CD4-positive, alpha-beta T cell treated with Interferon alpha-2 for 1 hour (primary cell): ENCODE measurements at regions not wholly inside any gene's neighbourhood (a gene's known extent, or its start where the extent isn't known, plus 50 kb on each side); places are given as distances from the start of the nearest gene placed in this dataset.

ENCODE experiments used
- DNase-seq, 2 donors: peaks; one replicate each; pipeline ENCODE4 v3.0.0-alpha.2; 2020 to 2022

DNA sequence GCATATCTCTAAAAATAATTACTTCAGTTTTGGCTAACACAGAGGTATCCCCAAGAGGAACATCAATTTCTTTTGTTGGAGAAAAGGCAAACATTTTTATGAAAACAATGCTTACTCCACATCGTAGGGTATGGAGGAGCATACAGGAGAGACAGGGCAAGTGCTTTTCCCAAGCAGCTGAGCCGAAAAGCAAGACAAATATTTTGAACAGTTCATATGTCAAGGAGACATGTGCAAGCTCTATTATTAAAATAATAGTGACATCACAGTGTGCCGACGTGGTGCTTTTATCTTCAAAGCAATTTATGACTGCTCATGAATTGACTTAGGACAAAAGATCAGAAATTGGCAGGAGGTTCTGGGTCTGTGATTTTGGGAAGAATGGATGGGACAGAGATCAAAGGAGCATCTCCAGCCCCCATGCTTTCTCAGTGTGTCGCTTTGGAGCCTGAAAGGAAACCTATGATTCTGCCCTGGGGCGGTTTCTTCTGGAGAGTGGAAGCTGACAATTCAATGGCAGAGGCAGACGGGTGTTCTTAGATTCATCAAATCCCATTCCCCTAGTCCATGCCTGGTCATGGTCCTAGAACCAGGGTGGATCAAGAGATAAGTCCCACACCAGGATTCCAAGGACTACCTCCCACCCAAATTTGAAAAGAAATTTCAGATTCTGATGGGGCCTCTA, 97.1 kb downstream of the JCAD start:
- DNase-seq: no peak

DNA sequence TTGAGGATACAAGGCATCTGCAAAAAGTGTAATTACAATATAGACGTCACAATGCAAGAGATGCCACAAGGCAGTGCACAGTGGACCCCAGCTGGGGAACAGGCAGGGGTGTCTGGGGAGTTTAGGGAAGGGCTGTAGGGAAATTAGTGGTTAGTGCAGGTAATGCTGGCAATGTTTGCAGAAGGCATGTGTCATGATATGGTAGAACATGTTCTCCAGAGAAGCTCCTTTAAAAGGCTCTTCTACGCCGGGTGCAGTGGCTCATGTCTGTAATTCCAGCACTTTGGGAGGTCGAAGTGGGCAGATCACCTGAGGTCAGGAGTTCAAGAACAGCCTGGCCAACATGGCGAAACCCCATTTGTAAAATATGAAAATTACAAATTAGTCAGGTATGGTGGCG, 98.0 kb downstream of the JCAD start:
- no peak for DNase-seq

DNA sequence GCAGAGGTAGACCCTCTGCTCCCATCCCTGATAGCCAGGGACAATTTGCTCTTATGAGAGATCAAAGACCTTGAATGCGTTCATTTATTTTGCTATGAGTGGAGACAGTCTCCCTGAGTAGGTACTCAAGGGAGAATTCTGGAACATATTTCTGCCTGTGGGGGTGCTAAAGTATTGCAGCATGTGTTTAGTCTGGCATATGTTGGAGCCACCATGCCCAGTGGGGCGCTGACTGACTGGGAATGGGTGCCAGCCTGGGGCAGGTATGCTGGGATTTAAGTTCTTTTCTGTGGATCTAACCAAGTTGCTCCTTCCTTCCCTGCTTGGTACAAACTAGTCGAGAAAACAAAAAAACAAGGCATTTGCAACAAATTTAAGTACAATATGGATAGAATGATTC, 99.1 kb downstream of the JCAD start:
- DNase-seq: no peak

DNA sequence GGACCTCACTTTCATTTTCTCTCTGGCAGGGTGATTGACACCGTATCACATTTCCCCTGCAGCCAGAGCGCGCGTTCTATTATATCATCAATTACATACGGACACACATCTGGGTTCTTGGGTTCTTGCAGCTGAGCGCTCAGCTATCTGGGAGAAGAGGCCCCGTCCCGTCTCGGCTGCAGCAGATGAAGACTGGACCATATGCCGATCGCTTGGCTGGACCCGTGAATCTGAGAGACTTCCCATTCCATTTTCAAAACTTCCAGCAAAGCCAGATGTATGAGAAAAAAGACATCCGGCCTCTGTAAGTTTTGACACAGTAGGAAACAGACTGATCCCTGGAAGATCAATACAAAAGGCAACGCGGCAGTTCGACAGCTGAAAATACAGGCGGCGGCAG, 99.8 kb downstream of the JCAD start:
- no peak for DNase-seq

DNA sequence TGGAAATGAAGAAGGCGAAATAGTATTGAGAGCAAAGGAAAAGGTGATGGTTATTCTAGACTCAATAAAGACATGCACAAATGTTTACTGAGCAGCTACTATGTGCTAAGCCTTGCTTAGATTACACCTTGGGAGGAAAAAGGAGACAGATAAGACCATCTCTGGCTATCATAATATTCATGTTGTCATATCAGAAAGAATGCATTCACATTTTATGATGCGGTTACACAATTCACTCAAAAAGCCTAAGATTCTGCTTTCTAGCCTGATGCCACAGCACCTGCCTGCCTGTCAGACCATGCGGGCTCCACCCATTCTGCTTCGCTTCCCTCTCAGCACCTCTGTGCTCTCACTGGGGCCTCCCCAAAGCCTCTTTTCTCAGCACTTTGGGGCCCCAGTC, 100.9 kb downstream of the JCAD start:
- no peak for DNase-seq

DNA sequence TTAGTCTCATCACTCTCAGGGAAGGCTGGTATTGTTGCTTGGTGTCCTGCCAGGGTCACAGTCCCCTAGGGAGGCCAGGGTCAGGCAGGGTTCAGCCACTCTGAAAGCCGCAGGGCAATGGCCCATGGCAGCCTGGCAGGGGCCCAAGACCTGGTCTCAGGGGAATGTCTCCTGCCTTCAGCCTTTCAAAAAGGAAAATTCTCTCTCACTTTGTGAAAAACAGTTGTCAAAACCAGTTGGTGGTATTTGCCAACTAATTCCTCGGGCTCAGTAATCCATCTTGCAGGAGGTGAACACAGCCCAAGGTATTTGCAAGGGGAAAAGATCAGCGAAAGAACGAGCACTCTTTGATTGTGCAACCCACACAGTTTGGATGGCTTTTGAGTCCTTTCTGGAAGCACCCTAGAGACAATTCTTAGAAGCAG, 101.5 kb downstream of the JCAD start:
- DNase-seq: no peak

DNA sequence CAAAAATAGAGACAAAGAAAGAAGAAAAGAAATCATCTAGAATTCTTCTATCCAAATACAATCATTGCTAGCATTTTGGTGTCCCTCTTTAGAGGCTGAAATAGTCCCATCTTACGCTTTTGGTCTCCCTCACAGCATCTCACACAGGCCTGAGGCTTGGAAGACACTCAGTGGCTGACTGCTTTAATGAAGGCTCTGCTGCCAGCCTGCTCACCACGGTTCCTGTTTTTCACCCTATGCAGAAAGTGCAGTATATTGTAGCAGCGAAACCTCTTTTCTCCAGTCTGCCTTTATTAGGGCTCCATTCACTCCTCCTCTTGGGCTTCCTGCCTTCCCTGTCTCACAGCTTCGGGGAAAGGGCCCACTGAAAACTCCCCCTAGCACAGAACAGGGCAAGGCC, 102.2 kb downstream of the JCAD start:
- no peak for DNase-seq

DNA sequence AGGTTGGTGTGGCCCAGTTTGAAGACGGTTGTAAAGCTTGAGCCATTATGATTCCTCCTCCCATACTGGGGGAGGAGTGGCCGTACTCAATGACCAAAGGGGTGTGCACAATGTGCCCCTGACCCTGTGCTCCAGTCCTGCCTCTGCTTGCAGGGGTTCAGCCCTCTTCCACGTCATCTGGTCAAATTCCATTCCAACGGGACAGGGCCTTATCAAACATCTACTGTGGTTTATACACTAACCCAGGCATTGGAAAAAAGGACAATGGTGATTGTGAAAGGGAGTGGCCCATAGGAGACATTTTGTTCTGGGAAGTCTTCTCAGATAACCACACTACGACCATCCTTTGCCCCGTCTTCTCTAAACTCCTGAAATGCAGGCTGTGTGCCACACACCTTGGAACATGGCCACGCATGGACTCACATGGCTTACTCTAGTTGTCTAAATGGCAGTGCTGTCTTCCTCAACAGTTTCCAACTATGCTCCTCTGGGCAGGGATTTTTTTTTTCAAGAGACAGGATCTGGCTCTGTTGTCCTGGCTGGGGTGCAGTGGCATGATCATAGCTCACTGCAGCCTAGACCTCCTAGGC, 103.0 kb downstream of the JCAD start:
- DNase-seq: no peak

DNA sequence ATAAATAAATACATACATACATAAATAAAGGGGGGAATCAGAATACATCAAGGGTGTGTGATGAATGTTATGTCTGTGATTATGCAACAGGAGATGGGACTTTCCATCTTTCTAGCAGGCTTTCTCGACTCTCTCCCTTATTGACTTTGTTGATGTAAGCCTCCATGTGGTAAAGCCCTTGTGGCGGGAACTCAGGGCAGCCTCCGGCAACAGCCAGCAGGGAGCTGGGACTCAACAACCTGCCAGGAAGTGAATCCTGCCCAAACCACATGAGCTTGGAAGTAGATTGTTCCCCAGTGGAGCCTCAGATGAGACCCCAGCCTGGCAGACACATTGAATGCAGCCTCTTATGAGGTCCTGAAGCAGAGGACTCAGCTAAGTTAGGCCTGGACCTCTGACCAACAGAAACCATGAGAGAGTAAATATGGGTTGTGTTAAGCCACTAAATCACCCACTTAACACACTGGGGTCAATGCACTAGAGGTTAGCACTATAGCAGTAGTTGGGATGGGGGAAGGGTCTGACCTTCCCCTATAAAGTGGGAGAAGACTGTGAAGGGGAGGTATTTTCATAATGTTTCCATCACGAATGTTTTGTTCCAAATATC, 104.0 kb downstream of the JCAD start:
- no peak for DNase-seq

DNA sequence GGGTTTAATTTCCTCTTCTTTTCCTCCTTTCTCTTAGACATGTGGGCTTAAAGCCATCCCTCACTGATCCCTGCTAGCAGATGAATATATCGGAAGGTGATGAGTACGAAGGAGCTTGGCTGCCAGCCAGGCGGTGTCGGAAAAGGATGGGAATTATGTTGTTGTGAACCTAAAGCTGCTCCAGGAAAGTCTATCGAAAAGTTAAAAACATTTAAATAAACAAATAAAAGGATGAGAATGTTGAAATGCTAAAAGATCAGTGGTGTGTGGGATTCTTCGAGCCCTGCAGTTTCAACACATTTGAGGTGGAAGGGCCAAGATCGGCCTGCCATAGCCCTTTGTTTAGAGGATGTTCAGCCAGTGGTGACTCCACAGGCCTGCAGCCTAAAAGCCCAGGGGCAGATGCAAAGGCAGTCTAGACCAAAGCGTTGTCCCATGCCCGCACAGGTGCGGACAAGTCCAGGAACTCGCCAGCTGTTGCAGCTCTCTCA, 107.9 kb downstream of the JCAD start:
- no peak for DNase-seq

DNA sequence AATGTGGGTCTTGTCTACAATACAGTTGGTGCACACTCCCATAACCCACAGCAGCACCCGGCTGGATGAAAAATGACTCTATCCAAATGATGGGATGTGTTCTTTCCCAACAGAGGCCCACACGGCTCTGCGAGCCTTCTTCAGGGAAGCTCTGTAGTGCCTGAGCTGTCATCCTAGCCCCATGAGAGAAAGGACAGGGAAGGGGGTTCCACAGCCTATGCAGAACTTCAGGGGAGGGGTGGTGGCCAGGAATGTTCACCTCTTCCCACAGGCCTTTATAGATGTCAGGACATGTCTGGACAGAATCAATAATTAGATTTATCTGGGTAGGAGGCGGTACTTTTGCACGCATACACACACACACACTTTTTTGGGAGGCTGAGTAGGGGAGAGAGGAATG, 109.0 kb downstream of the JCAD start:
- DNase-seq: no peak

DNA sequence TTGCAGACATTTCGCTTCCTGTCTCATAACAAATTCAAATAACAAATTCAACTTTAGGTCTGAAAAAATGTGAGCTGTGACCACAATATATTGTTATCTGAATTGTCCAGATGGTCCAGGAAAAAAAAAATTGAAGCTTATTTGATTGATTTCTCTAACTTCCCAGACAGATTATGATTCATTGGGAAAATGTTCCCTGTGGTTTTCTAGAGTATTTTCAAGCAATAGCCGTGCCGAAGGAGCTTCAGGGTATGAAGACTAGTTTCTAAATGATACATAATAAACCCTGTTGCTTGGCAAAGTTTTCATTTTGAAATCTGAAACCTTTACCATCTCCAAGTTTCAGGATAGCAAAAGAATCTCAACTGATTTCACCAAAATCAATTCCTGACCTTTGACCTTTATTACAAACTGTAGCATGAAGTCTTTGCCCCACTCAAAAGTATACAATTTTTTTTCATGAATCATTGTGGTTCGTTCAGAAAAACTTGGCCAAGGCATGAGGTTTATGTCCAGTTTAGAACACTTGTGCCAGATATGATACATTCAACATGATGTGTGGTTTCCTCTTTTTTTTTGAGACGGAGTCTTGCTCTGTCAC, 109.9 kb downstream of the JCAD start:
- DNase-seq: no peak

DNA sequence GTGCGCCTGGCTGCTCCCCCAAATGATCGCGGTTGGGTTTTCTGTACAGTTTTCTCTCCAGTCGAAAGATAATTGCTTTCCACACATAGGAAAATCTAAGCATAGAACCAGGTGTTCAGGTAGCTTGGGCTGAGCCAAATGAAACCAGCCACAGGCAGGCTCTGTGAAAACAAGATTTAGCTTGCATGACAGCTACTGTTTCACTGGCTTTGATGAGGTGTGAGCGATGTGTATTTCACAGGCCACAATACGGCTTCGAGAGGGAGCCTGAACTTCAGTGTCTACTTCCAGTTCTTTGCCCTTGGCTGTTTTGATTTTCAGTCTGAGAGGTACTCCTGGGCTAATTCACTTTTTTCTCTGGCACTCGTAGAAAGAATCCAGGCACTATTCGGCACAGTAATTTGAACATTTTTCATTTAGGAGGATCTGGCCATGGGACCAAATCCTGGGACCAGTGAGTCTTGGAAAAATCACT, 110.5 kb downstream of the JCAD start:
- DNase-seq: no peak

DNA sequence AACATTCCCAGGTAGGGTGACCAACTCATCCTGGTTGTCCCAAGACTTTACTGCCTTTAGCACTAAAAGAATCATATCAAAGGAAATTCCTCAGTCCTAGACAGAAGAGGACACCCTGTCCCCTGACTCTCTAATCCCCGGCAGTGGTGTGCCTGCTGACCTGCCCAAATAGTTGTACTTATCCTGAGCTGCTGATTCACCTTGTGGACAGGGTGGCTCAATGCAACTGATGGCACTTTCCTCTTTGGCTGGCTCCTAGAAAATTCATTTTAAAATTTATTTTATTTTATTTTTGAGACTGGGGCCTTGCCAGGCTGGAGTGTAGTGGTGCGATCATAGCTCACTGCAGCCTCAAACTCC, 111.7 kb downstream of the JCAD start:
- no peak for DNase-seq

DNA sequence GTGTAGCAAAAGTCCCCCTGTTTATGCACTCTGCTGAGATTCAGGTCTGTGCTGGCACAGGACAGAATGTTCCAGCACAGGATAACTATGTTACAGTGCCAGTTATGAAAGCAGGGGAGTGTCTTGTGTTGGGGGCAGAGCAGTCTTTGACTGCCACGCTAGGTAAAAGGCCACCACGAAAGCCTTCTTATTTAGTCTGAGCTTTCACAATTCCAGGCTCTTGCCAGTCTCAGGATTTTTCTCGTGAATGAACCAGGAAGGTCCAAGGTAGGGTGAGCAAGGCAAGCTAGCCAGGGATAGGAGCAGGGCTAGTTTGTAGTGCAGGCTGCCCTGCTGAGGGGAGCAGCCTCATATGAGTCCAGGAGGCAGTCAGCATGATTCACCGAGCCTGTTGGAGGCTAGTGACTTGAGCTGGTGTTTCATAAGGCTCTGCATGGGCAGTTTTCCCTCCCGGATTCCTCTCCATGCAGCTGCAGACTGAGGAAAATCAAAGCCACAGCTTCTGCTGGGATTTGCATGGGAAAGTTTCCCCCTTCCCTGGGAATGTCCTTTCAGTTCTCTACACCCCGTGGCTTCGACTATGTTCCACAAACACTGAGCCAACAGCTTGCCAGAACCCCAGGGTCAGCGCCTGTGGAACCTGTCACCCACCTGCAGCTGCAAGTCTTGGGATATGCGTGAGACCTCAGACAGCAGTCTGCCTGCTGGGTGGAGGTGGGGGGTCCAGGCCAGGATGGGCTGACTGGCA, 112.3 kb downstream of the JCAD start:
- DNase-seq: no peak

DNA sequence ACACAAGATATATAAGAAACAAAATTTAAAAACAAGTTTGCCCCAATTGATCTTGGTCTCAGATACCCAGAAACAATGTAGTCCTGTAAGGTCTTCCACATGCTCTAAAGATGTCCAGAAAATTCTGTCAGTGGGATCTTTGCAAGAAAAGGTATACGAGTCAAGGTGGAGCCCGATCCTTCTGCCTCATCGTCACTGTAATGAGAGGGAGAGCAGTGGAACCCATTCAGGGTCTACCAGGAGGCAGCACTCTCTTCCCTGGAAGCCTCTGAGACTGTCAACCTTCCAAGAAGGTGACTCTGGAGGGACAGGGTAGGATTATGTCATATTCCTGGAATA, 112.8 kb downstream of the JCAD start:
- no peak for DNase-seq

DNA sequence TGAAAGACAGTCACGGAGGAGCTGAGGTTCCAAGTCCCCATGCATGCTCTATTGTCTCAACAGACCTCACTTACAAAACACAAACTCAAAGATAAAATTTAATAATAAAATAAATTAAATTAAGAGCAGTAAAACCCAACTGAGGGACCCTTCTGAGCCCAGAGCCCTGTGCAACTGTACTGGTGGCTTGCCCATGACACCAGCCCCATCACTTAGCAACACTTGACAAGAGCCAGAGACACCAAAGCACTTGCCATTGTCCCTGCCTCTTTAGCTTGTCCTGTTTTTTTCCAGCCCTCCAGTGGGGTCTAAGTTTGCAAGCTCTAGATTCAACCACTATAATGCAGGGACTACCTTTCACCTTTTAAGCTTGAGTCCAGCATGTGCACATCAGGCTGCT, 117.9 kb downstream of the JCAD start:
- no peak for DNase-seq

DNA sequence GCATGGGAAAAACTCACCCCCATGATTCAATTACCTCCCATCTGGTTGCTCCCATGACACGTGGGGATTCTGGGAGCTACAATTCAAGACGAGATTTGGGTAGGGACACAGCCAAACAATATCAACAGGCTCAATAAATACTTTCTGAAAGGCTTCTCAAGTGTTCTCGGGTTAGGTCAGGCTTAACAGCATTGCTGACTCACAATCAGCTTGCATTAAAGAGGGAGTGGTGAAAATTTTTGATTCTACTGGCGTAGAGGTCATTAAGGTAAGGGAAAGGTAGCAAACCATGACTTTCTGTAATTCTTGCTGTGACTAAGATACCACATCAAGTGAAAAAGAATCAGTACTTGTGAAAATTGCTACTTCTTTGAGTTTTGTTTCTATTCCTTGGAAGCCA, 126.4 kb downstream of the JCAD start:
- no peak for DNase-seq

DNA sequence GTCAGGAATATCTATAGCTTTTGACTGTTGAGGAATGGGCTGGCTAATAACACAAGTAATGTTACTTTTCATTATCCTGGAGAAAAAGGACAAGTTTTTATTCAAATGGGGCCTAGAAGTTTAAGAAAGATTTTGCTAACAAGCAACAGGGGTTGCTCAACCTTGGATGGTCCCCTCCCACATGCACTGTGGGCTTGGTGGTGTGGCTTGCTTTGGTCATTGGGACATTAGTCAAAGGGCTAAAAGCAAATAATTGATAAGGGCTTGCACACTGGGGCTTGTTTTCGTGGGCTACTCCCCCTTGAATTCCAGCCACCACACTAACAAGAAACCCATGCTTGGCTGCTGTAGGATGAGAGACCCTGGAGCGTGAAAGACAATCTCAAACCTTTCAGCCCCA, 127.6 kb downstream of the JCAD start:
- DNase-seq: no peak

DNA sequence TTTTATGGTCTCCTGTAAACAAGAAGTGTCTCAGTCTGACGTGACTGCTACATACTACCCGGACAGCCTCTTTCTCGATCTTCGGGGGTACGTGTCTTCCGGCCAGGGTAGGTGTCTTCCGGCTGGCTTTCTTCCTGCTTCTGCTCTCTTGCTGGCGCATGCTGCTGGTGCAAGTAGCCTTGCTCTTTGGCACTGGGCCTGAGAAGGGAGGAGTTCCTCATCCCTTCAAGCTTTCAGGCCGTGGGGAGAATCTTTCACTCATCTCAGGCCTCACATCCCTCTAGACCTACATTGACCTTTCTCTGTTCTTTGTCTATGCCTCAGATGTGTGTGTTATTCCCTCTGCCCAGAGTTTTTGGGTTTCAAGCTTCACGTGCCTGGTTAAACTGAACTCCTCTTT, 130.4 kb downstream of the JCAD start:
- DNase-seq: no peak

DNA sequence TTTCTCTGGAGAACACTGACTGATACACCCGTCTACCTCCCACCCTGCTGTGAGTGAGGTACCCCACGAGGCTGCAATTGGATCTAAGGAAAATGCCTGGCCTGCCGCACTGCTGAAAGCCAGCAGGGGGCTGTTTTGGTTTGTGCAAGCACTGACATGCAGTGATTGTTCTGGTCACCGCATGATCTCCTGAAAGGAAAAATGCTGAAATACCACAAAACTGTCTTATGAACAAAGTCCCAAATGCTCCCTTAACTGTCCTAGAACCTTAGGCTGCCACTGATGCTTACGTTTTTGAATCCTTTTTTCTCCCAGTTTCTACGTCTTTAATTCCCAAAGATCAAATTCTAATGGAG, 132.7 kb downstream of the JCAD start:
- DNase-seq: no peak

DNA sequence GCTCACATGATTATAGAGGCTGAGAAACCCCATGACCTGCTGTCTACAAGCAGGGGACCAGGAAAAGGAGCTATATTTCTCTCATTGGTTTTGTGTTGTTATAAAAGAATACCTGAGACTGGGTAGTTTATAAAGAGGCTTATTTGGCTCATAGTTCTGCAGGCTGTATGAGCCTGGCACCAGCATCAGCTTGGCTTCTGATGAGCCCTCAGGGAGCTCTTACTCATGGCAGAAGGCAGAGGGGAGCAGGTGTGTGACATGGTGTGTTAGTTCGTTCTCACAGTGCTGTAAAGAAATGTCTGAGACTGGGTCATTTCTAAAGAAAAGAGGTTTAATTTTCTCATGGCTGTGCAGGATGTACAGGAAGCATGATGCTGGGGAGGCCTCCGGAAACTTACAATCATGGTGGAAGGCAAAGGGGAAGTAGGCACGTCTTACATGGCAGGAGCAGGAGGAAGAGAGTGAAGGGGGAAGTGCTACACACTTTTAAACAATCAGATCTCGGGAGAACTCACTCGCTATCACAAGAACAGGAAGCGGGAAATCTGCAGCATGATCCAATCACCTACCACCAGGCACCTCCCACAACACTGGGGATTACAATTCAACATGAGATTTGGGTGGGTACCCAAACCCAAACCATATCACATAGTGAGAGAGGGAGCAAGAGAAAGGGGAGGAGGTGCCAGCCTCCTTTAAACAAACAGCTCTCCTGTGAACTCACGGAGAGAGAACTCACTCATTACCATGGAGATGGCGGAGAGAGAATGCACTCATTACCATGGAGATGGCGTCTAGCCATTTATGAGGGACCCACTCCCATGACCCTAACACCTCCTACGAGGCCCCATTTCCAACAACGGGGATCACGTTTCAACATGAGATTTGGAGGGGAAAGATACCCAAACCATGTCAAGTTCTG, 133.4 kb downstream of the JCAD start:
- no peak for DNase-seq

DNA sequence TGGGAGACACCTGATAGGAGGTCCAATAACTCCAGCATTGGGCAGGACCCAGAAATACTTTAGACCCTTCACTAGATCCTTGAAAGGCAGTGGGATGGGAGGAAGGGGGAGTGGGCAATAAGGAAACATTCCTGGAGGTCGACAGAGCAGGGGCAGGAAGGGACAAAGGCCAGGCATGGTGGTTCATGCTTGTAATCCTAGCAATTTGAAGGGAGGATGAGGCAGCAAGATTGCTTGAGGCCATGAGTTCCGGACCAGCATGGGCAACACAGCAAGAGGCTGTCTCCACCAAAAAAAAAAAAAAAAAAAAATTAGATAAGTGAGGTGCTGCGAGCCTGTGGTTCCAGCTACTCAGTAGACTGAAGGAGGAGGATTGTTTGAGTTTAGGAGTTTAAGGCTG, 134.9 kb downstream of the JCAD start:
- DNase-seq: no peak
